SK-N-SH (cell line): ENCODE measurements at regions not wholly inside any gene's neighbourhood (a gene's known extent, or its start where the extent isn't known, plus 50 kb on each side); places are given as distances from the start of the nearest gene placed in this dataset.

Source experiments
- CTCF ChIA-PET: fragments of 300-600, 350-600 bp; formaldehyde crosslinking; extraction: SDS; loops from one replicate; lab custom pipeline; 2021; lab: Yijun Ruan, JAX
- POLR2A ChIA-PET: fragments of 350-600 bp; sonication (Branson Sonifier 250); formaldehyde crosslinking; extraction: SDS; loops from one replicate; lab custom pipeline; 2020; ENCODE audit warnings: antibody characterized with exemption, inconsistent platforms; lab: Yijun Ruan, JAX
- DNase-seq: peaks from one replicate; pipeline ENCODE4 v3.0.0; 2012
- H2AFZ ChIP-seq: fragments of 200-600 bp; sonication (generic); 2 replicates; pipeline ENCODE4 v1.8.1; 2016; ENCODE audit warnings: antibody characterized with exemption, mild to moderate bottlenecking, low read depth
- H3F3A ChIP-seq: fragments of 200-600 bp; sonication (generic); replicated peaks from 2 replicates; pipeline ENCODE3; 2016; ENCODE audit warnings: antibody characterized with exemption, mild to moderate bottlenecking; ENCODE audit not compliant: insufficient read depth
- H3K27ac ChIP-seq, 2 experiments: fragments of 200-500 bp in 1 of 2; fragments of 200-600 bp in 1 of 2; sonication (Bioruptor generic) in 1 of 2; sonication (generic), shearing (Covaris generic) in 1 of 2; 2 replicates each; pipeline versions ENCODE4 v1.5.1 to v1.6.1; 2014 to 2016; ENCODE audit warnings: low read depth in 2 of 2, inconsistent platforms in 1 of 2, low read length in 1 of 2, mild to moderate bottlenecking in 1 of 2, mixed read lengths in 1 of 2
- H3K27me3 ChIP-seq: fragments of 200-600 bp; sonication (generic), shearing (Covaris generic); 2 replicates; pipeline ENCODE4 v1.6.1; 2016; ENCODE audit warnings: mixed run types; ENCODE audit not compliant: insufficient read depth
- H3K36me3 ChIP-seq, 2 experiments: fragments of 200-500 bp in 1 of 2; fragments of 200-600 bp in 1 of 2; sonication (Bioruptor generic) in 1 of 2; sonication (generic) in 1 of 2; replicated peaks in 1 of 2; 2 replicates each; pipeline versions ENCODE3 to v1.5.1; 2014 to 2016; ENCODE audit warnings: low read length in 1 of 2, mild to moderate bottlenecking in 1 of 2; ENCODE audit not compliant: insufficient read depth in 2 of 2, control insufficient read depth in 1 of 2
- H3K4me1 ChIP-seq, 2 experiments: fragments of 200-500 bp in 1 of 2; fragments of 200-600 bp in 1 of 2; sonication (Bioruptor generic) in 1 of 2; sonication (generic), shearing (Covaris generic) in 1 of 2; 2 replicates each; pipeline versions ENCODE4 v1.5.1 to v1.6.1; 2014 to 2016; ENCODE audit warnings: low read depth in 1 of 2, low read length in 1 of 2, mixed run types in 1 of 2; ENCODE audit not compliant: insufficient read depth in 2 of 2, control insufficient read depth in 1 of 2
- H3K4me2 ChIP-seq: fragments of 200-600 bp; sonication (generic), shearing (Covaris generic); 2 replicates; pipeline ENCODE4 v1.6.1; 2017; ENCODE audit warnings: mixed run types
- H3K4me3 ChIP-seq, 2 experiments: fragments of 200-500 bp in 1 of 2; fragments of 200-600 bp in 1 of 2; sonication (Bioruptor generic) in 1 of 2; sonication (generic), shearing (Covaris generic) in 1 of 2; 2 replicates each; pipeline versions ENCODE4 v1.5.1 to v1.8.1; 2014 to 2016; ENCODE audit warnings: low read depth in 2 of 2, inconsistent platforms in 1 of 2, low read length in 1 of 2, mild to moderate bottlenecking in 1 of 2, mixed read lengths in 1 of 2, moderate library complexity in 1 of 2
- H3K79me2 ChIP-seq: fragments of 200-600 bp; sonication (generic); 2 replicates; pipeline ENCODE4 v1.8.1; 2017; ENCODE audit warnings: mild to moderate bottlenecking; ENCODE audit not compliant: insufficient read depth
- H3K9ac ChIP-seq: fragments of 200-600 bp; sonication (generic); 2 replicates; pipeline ENCODE4 v1.6.1; 2017; ENCODE audit warnings: mixed run types
- H3K9me2 ChIP-seq: fragments of 200-600 bp; sonication (generic); 2 replicates; pipeline ENCODE4 v1.6.1; 2017; ENCODE audit warnings: mixed run types
- H3K9me3 ChIP-seq: fragments of 200-600 bp; sonication (generic); 2 replicates; pipeline ENCODE4 v1.6.1; 2017; ENCODE audit warnings: mixed run types, mild to moderate bottlenecking, moderate library complexity
- H4K20me1 ChIP-seq: fragments of 200-600 bp; sonication (generic); 2 replicates; pipeline ENCODE4 v1.6.1; 2017; ENCODE audit warnings: mild to moderate bottlenecking, mixed run types; ENCODE audit not compliant: insufficient read depth
- ELF1 ChIP-seq: IDR thresholded peaks from 2 replicates; pipeline ENCODE4 v1.4.0; 2012
- EP300 ChIP-seq, 2 experiments: IDR thresholded peaks; 2 replicates each; pipeline versions ENCODE4 v1.4.0 to v1.6.1; 2012; ENCODE audit warnings: borderline replicate concordance in 1 of 2, low read depth in 1 of 2, low read length in 1 of 2
- FOXJ3 ChIP-seq: sonication (generic); formaldehyde crosslinking; IDR thresholded peaks from 2 replicates; pipeline ENCODE4 v1.5.1; 2020; ENCODE audit warnings: mild to moderate bottlenecking, missing genetic modification reagents
- FOXM1 ChIP-seq: IDR thresholded peaks from 2 replicates; pipeline ENCODE4 v1.4.0; 2012; ENCODE audit warnings: low read depth, mild to moderate bottlenecking
- GABPA ChIP-seq: IDR thresholded peaks from 2 replicates; pipeline ENCODE4 v1.4.0; 2012; ENCODE audit warnings: low read depth, mild to moderate bottlenecking
- MEF2A ChIP-seq: IDR thresholded peaks from 2 replicates; pipeline ENCODE4 v1.4.0; 2012; ENCODE audit warnings: low read depth, borderline replicate concordance
- MXI1 ChIP-seq: IDR thresholded peaks from 2 replicates; pipeline ENCODE4 v1.6.1; 2012; ENCODE audit warnings: mild to moderate bottlenecking, low read depth, low read length, improper control_type of control experiment
- NFIC ChIP-seq: IDR thresholded peaks from 2 replicates; pipeline ENCODE4 v1.4.0; 2012; ENCODE audit warnings: borderline replicate concordance
- NRF1 ChIP-seq: IDR thresholded peaks from 2 replicates; pipeline ENCODE4 v1.6.1; 2012; ENCODE audit warnings: low read depth, mild to moderate bottlenecking, low read length
- POLR2AphosphoS5 ChIP-seq: IDR thresholded peaks from 2 replicates; pipeline ENCODE4 v1.6.1; 2012; ENCODE audit warnings: low read depth, low read length
- RFX5 ChIP-seq: IDR thresholded peaks from 2 replicates; pipeline ENCODE4 v1.6.1; 2012; ENCODE audit warnings: mild to moderate bottlenecking, improper control_type of control experiment, low read length
- TCF12 ChIP-seq: IDR thresholded peaks from 2 replicates; pipeline ENCODE4 v1.4.0; 2012
- WGBS: methylation state at CpG from one replicate; pipeline ENCODE4 v1.1.6; 2017; ENCODE audit warnings: low lambda C conversion rate; 5-methylcytosine and 5-hydroxymethylcytosine counted together
- TF ChIP-seq, protein P1 (sequence below): IDR thresholded peaks from 2 replicates; pipeline ENCODE4 v1.4.0; 2012; ENCODE audit warnings: low read depth
- TF ChIP-seq, protein P2 (sequence below): IDR thresholded peaks from 2 replicates; pipeline ENCODE4 v1.4.0; 2012; ENCODE audit warnings: low read depth, borderline replicate concordance
- TF ChIP-seq, protein P3 (sequence below): fragments of 150-350 bp; IDR thresholded peaks from 2 replicates; pipeline ENCODE4 v1.6.1; 2017; ENCODE audit warnings: antibody characterized with exemption, low read length, low read depth, borderline replicate concordance
- TF ChIP-seq, protein P4 (sequence below): fragments of 200-600 bp; sonication (generic); IDR thresholded peaks from 2 replicates; pipeline ENCODE4 v1.6.1; 2017; ENCODE audit warnings: antibody characterized with exemption, mild to moderate bottlenecking, moderate library complexity
- TF ChIP-seq, protein P5 (sequence below): IDR thresholded peaks from 2 replicates; pipeline ENCODE4 v1.6.1; 2012; ENCODE audit warnings: mild to moderate bottlenecking, low read depth, low read length, moderate library complexity

DNA sequence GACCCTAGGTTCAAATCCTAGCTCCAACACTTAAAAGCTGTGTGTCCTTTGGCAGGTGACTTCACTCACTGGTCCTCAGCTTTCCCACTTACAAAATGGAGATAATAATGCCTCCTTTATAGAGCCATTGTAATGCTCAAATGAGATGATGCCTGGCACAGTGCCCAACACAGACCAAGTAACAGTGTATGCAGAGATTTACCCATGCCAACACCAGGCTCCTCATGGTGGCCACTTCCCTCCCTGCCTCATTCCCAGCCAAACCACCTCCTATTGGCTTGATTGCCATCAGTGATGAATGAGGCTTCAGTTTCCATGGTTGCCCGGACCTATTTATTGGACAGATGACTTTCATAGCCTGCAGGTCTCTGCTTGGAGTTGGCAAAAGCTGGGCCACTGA, 469.4 kb downstream of the CDK5RAP2 start:
- Histone ChIP-seq H3F3A (no peaks in the 10 kb centered on the region), H3K4me1 (no peaks in the 10 kb centered on the region; a peak in 1 of 4 replicates), H3K4me3 (no peak overlapping the region), H3K27ac (no peak overlapping the region), H4K20me1 (no peaks in the 10 kb centered on the region)
- CTCF ChIA-PET: interaction anchor here (1.6 kb wide), 1 partner anchor 72 kb away, joined by 3 read pairs; no protein-coding TSS in a partner anchor
- no peak for DNase-seq
- TF ChIP-seq, protein P1, sequence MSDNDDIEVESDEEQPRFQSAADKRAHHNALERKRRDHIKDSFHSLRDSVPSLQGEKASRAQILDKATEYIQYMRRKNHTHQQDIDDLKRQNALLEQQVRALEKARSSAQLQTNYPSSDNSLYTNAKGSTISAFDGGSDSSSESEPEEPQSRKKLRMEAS: no peak
- no peak for TF ChIP-seq TCF12
- TF ChIP-seq, protein P2, sequence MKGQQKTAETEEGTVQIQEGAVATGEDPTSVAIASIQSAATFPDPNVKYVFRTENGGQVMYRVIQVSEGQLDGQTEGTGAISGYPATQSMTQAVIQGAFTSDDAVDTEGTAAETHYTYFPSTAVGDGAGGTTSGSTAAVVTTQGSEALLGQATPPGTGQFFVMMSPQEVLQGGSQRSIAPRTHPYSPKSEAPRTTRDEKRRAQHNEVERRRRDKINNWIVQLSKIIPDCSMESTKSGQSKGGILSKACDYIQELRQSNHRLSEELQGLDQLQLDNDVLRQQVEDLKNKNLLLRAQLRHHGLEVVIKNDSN: no peak
- no peak for TF ChIP-seq FOXM1
- no peak for TF ChIP-seq ELF1
- no peak for TF ChIP-seq GABPA
- no peak for TF ChIP-seq RFX5
- TF ChIP-seq NRF1: no peak
- TF ChIP-seq, protein P3, sequence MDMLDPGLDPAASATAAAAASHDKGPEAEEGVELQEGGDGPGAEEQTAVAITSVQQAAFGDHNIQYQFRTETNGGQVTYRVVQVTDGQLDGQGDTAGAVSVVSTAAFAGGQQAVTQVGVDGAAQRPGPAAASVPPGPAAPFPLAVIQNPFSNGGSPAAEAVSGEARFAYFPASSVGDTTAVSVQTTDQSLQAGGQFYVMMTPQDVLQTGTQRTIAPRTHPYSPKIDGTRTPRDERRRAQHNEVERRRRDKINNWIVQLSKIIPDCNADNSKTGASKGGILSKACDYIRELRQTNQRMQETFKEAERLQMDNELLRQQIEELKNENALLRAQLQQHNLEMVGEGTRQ: no peak
- TF ChIP-seq POLR2AphosphoS5: no peak
- TF ChIP-seq, protein P4, sequence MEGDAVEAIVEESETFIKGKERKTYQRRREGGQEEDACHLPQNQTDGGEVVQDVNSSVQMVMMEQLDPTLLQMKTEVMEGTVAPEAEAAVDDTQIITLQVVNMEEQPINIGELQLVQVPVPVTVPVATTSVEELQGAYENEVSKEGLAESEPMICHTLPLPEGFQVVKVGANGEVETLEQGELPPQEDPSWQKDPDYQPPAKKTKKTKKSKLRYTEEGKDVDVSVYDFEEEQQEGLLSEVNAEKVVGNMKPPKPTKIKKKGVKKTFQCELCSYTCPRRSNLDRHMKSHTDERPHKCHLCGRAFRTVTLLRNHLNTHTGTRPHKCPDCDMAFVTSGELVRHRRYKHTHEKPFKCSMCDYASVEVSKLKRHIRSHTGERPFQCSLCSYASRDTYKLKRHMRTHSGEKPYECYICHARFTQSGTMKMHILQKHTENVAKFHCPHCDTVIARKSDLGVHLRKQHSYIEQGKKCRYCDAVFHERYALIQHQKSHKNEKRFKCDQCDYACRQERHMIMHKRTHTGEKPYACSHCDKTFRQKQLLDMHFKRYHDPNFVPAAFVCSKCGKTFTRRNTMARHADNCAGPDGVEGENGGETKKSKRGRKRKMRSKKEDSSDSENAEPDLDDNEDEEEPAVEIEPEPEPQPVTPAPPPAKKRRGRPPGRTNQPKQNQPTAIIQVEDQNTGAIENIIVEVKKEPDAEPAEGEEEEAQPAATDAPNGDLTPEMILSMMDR: no peak
- TF ChIP-seq MEF2A: no peak
- TF ChIP-seq, protein P5, sequence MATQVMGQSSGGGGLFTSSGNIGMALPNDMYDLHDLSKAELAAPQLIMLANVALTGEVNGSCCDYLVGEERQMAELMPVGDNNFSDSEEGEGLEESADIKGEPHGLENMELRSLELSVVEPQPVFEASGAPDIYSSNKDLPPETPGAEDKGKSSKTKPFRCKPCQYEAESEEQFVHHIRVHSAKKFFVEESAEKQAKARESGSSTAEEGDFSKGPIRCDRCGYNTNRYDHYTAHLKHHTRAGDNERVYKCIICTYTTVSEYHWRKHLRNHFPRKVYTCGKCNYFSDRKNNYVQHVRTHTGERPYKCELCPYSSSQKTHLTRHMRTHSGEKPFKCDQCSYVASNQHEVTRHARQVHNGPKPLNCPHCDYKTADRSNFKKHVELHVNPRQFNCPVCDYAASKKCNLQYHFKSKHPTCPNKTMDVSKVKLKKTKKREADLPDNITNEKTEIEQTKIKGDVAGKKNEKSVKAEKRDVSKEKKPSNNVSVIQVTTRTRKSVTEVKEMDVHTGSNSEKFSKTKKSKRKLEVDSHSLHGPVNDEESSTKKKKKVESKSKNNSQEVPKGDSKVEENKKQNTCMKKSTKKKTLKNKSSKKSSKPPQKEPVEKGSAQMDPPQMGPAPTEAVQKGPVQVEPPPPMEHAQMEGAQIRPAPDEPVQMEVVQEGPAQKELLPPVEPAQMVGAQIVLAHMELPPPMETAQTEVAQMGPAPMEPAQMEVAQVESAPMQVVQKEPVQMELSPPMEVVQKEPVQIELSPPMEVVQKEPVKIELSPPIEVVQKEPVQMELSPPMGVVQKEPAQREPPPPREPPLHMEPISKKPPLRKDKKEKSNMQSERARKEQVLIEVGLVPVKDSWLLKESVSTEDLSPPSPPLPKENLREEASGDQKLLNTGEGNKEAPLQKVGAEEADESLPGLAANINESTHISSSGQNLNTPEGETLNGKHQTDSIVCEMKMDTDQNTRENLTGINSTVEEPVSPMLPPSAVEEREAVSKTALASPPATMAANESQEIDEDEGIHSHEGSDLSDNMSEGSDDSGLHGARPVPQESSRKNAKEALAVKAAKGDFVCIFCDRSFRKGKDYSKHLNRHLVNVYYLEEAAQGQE: no peak
- TF ChIP-seq NFIC: no peak
- TF ChIP-seq FOXJ3 (CRISPR knock-in tag): no peak
- no peak for TF ChIP-seq EP300 (IDR thresholded peaks at IDR 0.05; ENCODE audit: borderline replicate concordance in 1 of 2, low read depth in 1 of 2, low read length in 1 of 2)
- no peak for TF ChIP-seq MXI1
- TF ChIP-seq, all 33 proteins: peak for 0
- H3K9me3 ChIP-seq: no peaks in the 10 kb centered on the region
- no peak overlapping the region for H3K9ac ChIP-seq
- H3K36me3 ChIP-seq: no peaks in the 10 kb centered on the region
- POLR2A ChIA-PET: no interaction called here
- no peak overlapping the region for H2AFZ ChIP-seq
- H3K9me2 ChIP-seq: no peaks in the 10 kb centered on the region
- WGBS: 0% methylated on average over 1 of the region's 1 CpG
- H3K4me2 ChIP-seq: no peak overlapping the region
- H3K79me2 ChIP-seq: no peaks in the 10 kb centered on the region
- H3K27me3 ChIP-seq: no peaks in the 10 kb centered on the region
